NAMALWA (cell line): ENCODE measurements at regions not wholly inside any gene's neighbourhood (a gene's known extent, or its start where the extent isn't known, plus 50 kb on each side); places are given as distances from the start of the nearest gene placed in this dataset.

Experiments used
- DNase-seq: peaks from one replicate; pipeline ENCODE4 v3.0.0-alpha.2; 2015; ENCODE audit warnings: low spot score

GRCh38 chr1:78424720-78425119 is 66.1 kb upstream of the PTGFR start:
- DNase-seq, result no peak

GRCh38 chr1:78426408-78426807 is 64.4 kb upstream of the PTGFR start:
- DNase-seq, result no peak

DNA sequence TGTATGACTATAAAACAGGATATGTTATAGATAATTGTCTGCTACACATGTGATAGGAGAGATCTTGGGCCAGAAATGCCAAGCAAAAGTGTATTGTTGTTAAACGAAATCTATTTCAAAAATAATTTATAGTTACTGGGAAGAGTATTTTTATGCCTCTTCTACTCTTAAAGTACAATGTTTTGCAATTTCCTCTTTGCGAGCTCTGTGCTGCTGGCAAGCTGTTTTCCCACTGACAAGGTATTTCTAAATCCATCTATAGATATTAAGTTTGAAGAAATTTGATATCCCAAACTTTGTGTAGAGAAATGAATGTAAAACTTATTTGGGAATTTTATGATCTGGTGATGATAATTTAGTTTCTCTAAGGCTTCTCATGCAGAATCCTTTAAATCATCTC is 63.3 kb upstream of the PTGFR start:
- DNase-seq, result no peak

DNA sequence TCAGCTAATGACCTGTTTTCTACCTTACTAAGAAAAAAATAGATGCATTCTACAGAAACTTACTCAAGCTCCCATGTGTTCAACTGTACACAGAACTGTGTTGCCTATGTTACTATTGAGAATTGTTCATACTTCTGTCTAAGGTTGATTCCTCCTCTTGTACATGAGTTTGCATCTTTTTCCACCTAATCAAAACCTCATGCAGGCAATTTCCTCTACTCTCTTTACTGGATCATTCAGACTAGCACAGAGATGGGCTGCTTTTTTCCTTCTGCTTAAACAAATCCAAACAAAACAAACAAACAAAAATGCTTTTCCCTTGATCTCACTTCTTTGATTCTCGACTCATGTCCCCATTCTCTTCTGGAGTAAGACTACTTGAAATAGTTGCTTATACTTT is 58.8 kb upstream of the PTGFR start:
- DNase-seq, result no peak

DNA sequence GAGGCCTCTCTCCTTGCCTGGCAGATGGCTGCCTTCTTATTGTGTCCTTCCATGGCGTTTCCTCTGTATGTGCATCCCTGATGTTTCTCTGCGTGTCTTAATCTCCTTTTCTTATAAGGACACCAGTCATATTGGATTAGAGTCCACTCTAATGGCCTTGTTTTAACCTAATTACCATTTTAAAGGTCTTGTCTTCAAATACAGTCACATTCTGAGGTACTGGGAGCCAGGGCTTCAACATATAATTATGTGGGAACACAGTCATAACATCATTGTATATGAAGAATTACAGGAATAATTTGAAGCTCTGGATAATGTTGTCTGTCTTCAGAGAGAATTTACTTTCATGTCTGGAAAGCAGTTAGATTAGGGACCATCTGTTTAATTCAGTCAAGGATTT is 56.4 kb upstream of the PTGFR start:
- no peak for DNase-seq

DNA sequence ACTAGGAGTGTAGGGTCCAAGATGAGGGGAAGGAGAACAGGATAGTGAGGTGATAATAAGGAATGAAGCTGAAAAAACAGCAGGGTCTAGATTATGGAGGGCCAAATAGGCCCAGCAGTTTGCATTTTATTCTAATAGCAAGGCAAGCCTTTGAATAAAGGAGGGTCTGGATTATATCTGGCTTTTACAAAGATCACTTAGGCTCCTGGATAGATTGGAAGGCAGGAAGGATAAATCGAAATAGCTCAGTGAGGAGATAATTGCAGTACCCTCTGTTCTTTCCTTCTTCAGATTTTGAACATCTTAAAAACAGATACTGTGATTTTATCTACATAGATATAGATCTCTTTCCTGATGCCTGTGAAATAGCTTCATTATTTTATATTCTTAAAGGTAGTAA is 53.8 kb upstream of the PTGFR start:
- no peak for DNase-seq

GRCh38 chr1:78437396-78437795 is 53.4 kb upstream of the PTGFR start:
- DNase-seq, result no peak

- DNase-seq, result no peak
Measured at GRCh38 chr1:78437941-78438340, 52.8 kb upstream of the PTGFR start.

DNA sequence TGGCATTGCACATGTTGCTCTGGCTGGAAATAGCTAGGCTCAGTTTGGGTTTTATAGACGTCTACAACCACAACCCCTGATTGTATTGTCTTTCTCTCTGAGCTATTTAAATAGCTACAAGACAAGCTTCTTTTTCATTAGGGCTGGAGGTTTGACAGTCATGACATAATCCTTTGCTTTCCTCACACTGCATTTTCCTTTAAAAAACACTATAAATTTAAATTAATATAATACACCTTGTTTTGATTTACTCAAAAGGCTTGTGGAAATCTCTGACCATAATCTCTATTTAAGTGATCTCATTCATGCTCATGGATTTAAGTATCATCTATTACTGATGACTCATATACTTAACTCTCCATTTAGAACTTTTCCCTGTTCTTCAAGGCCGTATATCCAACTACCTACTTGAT is 50.4 kb upstream of the PTGFR start:
- no peak for DNase-seq
